ENCODE measurements at regions not wholly inside any gene's neighbourhood (a gene's known extent, or its start where the extent isn't known, plus 50 kb on each side); places are given as distances from the start of the nearest gene placed in this dataset.
A peak's percentile ranks its signal among the peaks of the same experiment; 100 is the strongest.

- Mint-ChIP-seq H3K9me3 (peaks cover 2% of the 10 kb centered on the region; the same call in 1 of the 3 replicates), H3K36me3 (ENCODE audit: low read depth) (no peaks in the 10 kb centered on the region), H3K4me3 (no peak overlapping the region), H3K4me1 (peaks cover 8% of the 10 kb centered on the region; the same call in 2 of the 3 replicates), H3K27ac (no peak overlapping the region), H3K27me3 (ENCODE audit: insufficient read depth, low read depth, poor library complexity) (no peaks in the 10 kb centered on the region)
- TF ChIP-seq ETS1 (IDR thresholded peaks at IDR 0.05) (no peak), EZH2phosphoT487 (IDR thresholded peaks at IDR 0.05; ENCODE audit: unreplicated experiment) (no peak)
- no peak overlapping the region for H3K27ac ChIP-seq (ENCODE audit: low read depth)
- no peaks in the 10 kb centered on the region for H3F3A ChIP-seq (replicated peaks; ENCODE audit: low read depth)
- H3K4me1 ChIP-seq (ENCODE audit: insufficient read depth), result peaks cover 9% of the 10 kb centered on the region; the same call in 1 of the 2 replicates
- H2AFZ ChIP-seq, result no peak overlapping the region
- H3K36me3 ChIP-seq (ENCODE audit: insufficient read depth), result no peaks in the 10 kb centered on the region
- ATAC-seq (no peak), DNase-seq (ENCODE audit: low spot score) (no peak)
- H3K27me3 ChIP-seq (ENCODE audit: insufficient read depth), result no peaks in the 10 kb centered on the region
- no peaks in the 10 kb centered on the region for H3K79me2 ChIP-seq (replicated peaks; ENCODE audit: insufficient read depth)
- H4K20me1 ChIP-seq (replicated peaks; ENCODE audit: insufficient read depth), result no peaks in the 10 kb centered on the region
- H3K4me2 ChIP-seq, result no peak overlapping the region
- no peaks in the 10 kb centered on the region for H3K9me2 ChIP-seq (ENCODE audit: insufficient read depth)
- no peak overlapping the region for H3K4me3 ChIP-seq
Measured at GRCh38 chr6:81557811-81558210, 194.7 kb downstream of the TENT5A start.

- ATAC-seq (no peak), DNase-seq (ENCODE audit: low spot score) (no peak)
- Mint-ChIP-seq H3K9me3 (peaks cover 2% of the 10 kb centered on the region; the same call in 1 of the 3 replicates), H3K4me3 (no peak overlapping the region), H3K27me3 (ENCODE audit: insufficient read depth, low read depth, poor library complexity) (no peaks in the 10 kb centered on the region), H3K36me3 (ENCODE audit: low read depth) (no peaks in the 10 kb centered on the region), H3K27ac (peak overlapping the region; percentile 67), H3K4me1 (peaks cover 8% of the 10 kb centered on the region; the same call in 2 of the 3 replicates)
- H3K4me3 ChIP-seq, result no peak overlapping the region
- H4K20me1 ChIP-seq (replicated peaks; ENCODE audit: insufficient read depth), result no peaks in the 10 kb centered on the region
- H3K9me2 ChIP-seq (ENCODE audit: insufficient read depth), result no peaks in the 10 kb centered on the region
- no peaks in the 10 kb centered on the region for H3K27me3 ChIP-seq (ENCODE audit: insufficient read depth)
- peaks cover 9% of the 10 kb centered on the region; the same call in 1 of the 2 replicates for H3K4me1 ChIP-seq (ENCODE audit: insufficient read depth)
- 0 out of 2 replicates have a peak overlapping the region, but pooled peaks have one; percentile 33 for H3K27ac ChIP-seq (ENCODE audit: low read depth)
- H3K36me3 ChIP-seq (ENCODE audit: insufficient read depth), result no peaks in the 10 kb centered on the region
- peak overlapping the region; percentile 20; the same call in 1 of the 2 replicates for H2AFZ ChIP-seq
- H3K4me2 ChIP-seq, result no peak overlapping the region
- H3F3A ChIP-seq (replicated peaks; ENCODE audit: low read depth), result no peaks in the 10 kb centered on the region
- no peaks in the 10 kb centered on the region for H3K79me2 ChIP-seq (replicated peaks; ENCODE audit: insufficient read depth)
- TF ChIP-seq EZH2phosphoT487 (IDR thresholded peaks at IDR 0.05; ENCODE audit: unreplicated experiment) (no peak), REST (IDR thresholded peaks at IDR 0.05; ENCODE audit: unreplicated experiment) (no peak), NANOG (IDR thresholded peaks at IDR 0.05; ENCODE audit: borderline replicate concordance) (no peak), JUNB (IDR thresholded peaks at IDR 0.05; ENCODE audit: unreplicated experiment) (no peak), ZNF331 (CRISPR knock-in tag; IDR thresholded peaks at IDR 0.05; ENCODE audit: low read depth) (no peak), EZH2 (IDR thresholded peaks at IDR 0.05; ENCODE audit: low read depth, unreplicated experiment) (no peak), CREB1 (CRISPR knock-in tag; IDR thresholded peaks at IDR 0.05; ENCODE audit: low read depth) (no peak), CTCF (conservative IDR thresholded peaks at IDR 0.05; ENCODE audit: low read depth in 2 of 2) (no peak), ZNF114 (CRISPR knock-in tag; IDR thresholded peaks at IDR 0.05) (no peak)
Measured at GRCh38 chr6:81556551-81556950, 195.9 kb downstream of the TENT5A start.

All from GM23338 (cell line).